IMR-90 (cell line): ENCODE measurements at regions not wholly inside any gene's neighbourhood (a gene's known extent, or its start where the extent isn't known, plus 50 kb on each side); places are given as distances from the start of the nearest gene placed in this dataset.

Experiments
- ATAC-seq: fragments of 200-7000 bp; cut with Tn5 transposase; 2 replicates; pipeline ENCODE4 v1.9.1; 2020; ENCODE audit warnings: low read depth, mild to moderate bottlenecking, moderate library complexity
- BruUV-seq: library from RNA; stranded (reverse); fragments of 400-500 nt; replicated peaks from 2 replicates; lab custom pipeline; 2021; lab: Mats Ljungman, UMichigan
- CTCF ChIA-PET: fragments of 300-600 bp; formaldehyde crosslinking; extraction: SDS; loops from one replicate; lab custom pipeline; 2021; ENCODE audit warnings: antibody characterized with exemption; lab: Yijun Ruan, JAX
- POLR2A ChIA-PET: fragments of 300-600 bp; sonication (Branson Sonifier 250); formaldehyde crosslinking; loops from one replicate; lab custom pipeline; 2022; ENCODE audit warnings: antibody characterized with exemption; ENCODE audit not compliant: unreplicated experiment; lab: Charles Lee
- DNase-seq: peaks from one replicate; pipeline ENCODE4 v3.0.0; 2013
- H2AFZ ChIP-seq: replicated peaks from 2 replicates; pipeline ENCODE3; 2013; ENCODE audit warnings: low read length, mild to moderate bottlenecking; ENCODE audit not compliant: poor library complexity
- H2AK5ac ChIP-seq: 2 replicates; pipeline ENCODE4 v1.6.1; 2013; ENCODE audit warnings: low read depth, low read length, inconsistent platforms
- H2AK9ac ChIP-seq: replicated peaks from 2 replicates; pipeline ENCODE3; 2013; ENCODE audit warnings: mild to moderate bottlenecking, low read depth, low read length, moderate library complexity; ENCODE audit not compliant: poor library complexity
- H2BK120ac ChIP-seq: 2 replicates; pipeline ENCODE4 v1.6.1; 2013; ENCODE audit warnings: low read depth, low read length, inconsistent platforms
- H2BK15ac ChIP-seq: 3 replicates; pipeline ENCODE4 v1.6.1; 2013; ENCODE audit warnings: low read depth, low read length, inconsistent platforms
- H2BK20ac ChIP-seq: 2 replicates; pipeline ENCODE4 v1.6.1; 2013; ENCODE audit warnings: low read depth, mild to moderate bottlenecking, inconsistent platforms, low read length, moderate library complexity
- H2BK5ac ChIP-seq: 2 replicates; pipeline ENCODE4 v1.6.1; 2013; ENCODE audit warnings: mild to moderate bottlenecking, low read depth, low read length, inconsistent platforms; ENCODE audit not compliant: poor library complexity, severe bottlenecking
- H3K14ac ChIP-seq: replicated peaks from 2 replicates; pipeline ENCODE4 v1.6.1; 2013; ENCODE audit warnings: low read depth, low read length, inconsistent platforms
- H3K18ac ChIP-seq: 2 replicates; pipeline ENCODE4 v1.6.1; 2013; ENCODE audit warnings: low read depth, low read length, control low read depth
- H3K23ac ChIP-seq: 2 replicates; pipeline ENCODE4 v1.6.1; 2013; ENCODE audit warnings: low read depth, low read length, inconsistent platforms
- H3K27ac ChIP-seq: 2 replicates; pipeline ENCODE4 v1.5.1; 2013; ENCODE audit warnings: mild to moderate bottlenecking, control low read depth, low read length; ENCODE audit not compliant: insufficient read depth
- H3K27me3 ChIP-seq: 2 replicates; pipeline ENCODE4 v1.6.1; 2013; ENCODE audit warnings: low read length; ENCODE audit not compliant: control insufficient read depth, insufficient read depth
- H3K36me3 ChIP-seq: 2 replicates; pipeline ENCODE4 v1.6.1; 2013; ENCODE audit warnings: low read length, mixed read lengths; ENCODE audit not compliant: control insufficient read depth, insufficient read depth
- H3K4ac ChIP-seq: 2 replicates; pipeline ENCODE4 v1.6.1; 2013; ENCODE audit warnings: low read depth, low read length, inconsistent platforms
- H3K4me1 ChIP-seq: 2 replicates; pipeline ENCODE4 v1.6.1; 2013; ENCODE audit warnings: low read length, mixed read lengths; ENCODE audit not compliant: control insufficient read depth, insufficient read depth
- H3K4me2 ChIP-seq: 2 replicates; pipeline ENCODE4 v1.6.1; 2013; ENCODE audit warnings: low read depth, mild to moderate bottlenecking, control low read depth, low read length, moderate library complexity
- H3K4me3 ChIP-seq: 2 replicates; pipeline ENCODE4 v1.5.1; 2013; ENCODE audit warnings: low read depth, mild to moderate bottlenecking, control low read depth, low read length, moderate library complexity; ENCODE audit not compliant: insufficient read depth
- H3K56ac ChIP-seq: 2 replicates; pipeline ENCODE4 v1.6.1; 2013; ENCODE audit warnings: low read length, inconsistent platforms; ENCODE audit not compliant: insufficient read depth; ENCODE audit errors: extremely low read depth
- H3K79me1 ChIP-seq, 2 experiments: 2 replicates each; pipeline ENCODE4 v1.6.1; 2013; ENCODE audit warnings: low read length in 2 of 2, inconsistent platforms in 1 of 2, low read depth in 1 of 2
- H3K9ac ChIP-seq: 2 replicates; pipeline ENCODE4 v1.6.1; 2013; ENCODE audit warnings: low read depth, low read length, control low read depth
- H3K9me1 ChIP-seq: 2 replicates; pipeline ENCODE4 v1.6.1; 2013; ENCODE audit warnings: low read length, inconsistent platforms; ENCODE audit not compliant: insufficient read depth
- H3K9me3 ChIP-seq: 2 replicates; pipeline ENCODE4 v1.6.1; 2013; ENCODE audit warnings: low read length; ENCODE audit not compliant: control insufficient read depth, insufficient read depth
- H4K20me1 ChIP-seq: 2 replicates; pipeline ENCODE4 v1.6.1; 2013; ENCODE audit warnings: low read length, inconsistent platforms; ENCODE audit not compliant: insufficient read depth
- H4K5ac ChIP-seq: 2 replicates; pipeline ENCODE4 v1.6.1; 2013; ENCODE audit warnings: mild to moderate bottlenecking, low read depth, low read length, control low read depth
- H4K8ac ChIP-seq, 2 experiments: 2 replicates each; pipeline ENCODE4 v1.6.1; 2013; ENCODE audit warnings: low read depth in 2 of 2, low read length in 2 of 2, control low read depth in 1 of 2, inconsistent platforms in 1 of 2
- H4K91ac ChIP-seq: 2 replicates; pipeline ENCODE4 v1.6.1; 2013; ENCODE audit warnings: low read depth, low read length, inconsistent platforms; ENCODE audit not compliant: insufficient read depth
- BHLHE40 ChIP-seq: fragments of 150-350 bp; IDR thresholded peaks from 2 replicates; pipeline ENCODE4 v1.6.1; 2016; ENCODE audit warnings: mild to moderate bottlenecking, low read depth, low read length
- CEBPB ChIP-seq: IDR thresholded peaks from 2 replicates; pipeline ENCODE4 v1.6.1; 2012; ENCODE audit warnings: low read depth, low read length, improper control_type of control experiment
- CHD1 ChIP-seq: IDR thresholded peaks from 2 replicates; pipeline ENCODE4 v1.6.1; 2012; ENCODE audit warnings: low read depth, low read length, improper control_type of control experiment
- FOS ChIP-seq: fragments of 150-350 bp; IDR thresholded peaks from 2 replicates; pipeline ENCODE4 v1.6.1; 2016; ENCODE audit warnings: low read depth, low read length
- MAFK ChIP-seq: IDR thresholded peaks from 2 replicates; pipeline ENCODE4 v1.6.1; 2012; ENCODE audit warnings: low read depth, low read length, improper control_type of control experiment
- MAZ ChIP-seq: IDR thresholded peaks from 2 replicates; pipeline ENCODE4 v1.6.1; 2012; ENCODE audit warnings: low read depth, mild to moderate bottlenecking, low read length, improper control_type of control experiment, moderate library complexity, borderline replicate concordance
- MXI1 ChIP-seq: IDR thresholded peaks from 2 replicates; pipeline ENCODE4 v1.6.1; 2012; ENCODE audit warnings: low read depth, mild to moderate bottlenecking, low read length, moderate library complexity, borderline replicate concordance
- POLR2A ChIP-seq: IDR thresholded peaks from 2 replicates; pipeline ENCODE4 v1.6.1; 2012; ENCODE audit warnings: mild to moderate bottlenecking, low read depth, low read length
- RAD21 ChIP-seq: IDR thresholded peaks from 2 replicates; pipeline ENCODE4 v1.6.1; 2012; ENCODE audit warnings: low read length, improper control_type of control experiment
- RFX5 ChIP-seq: IDR thresholded peaks from 2 replicates; pipeline ENCODE4 v1.8.0; 2012; ENCODE audit warnings: low read depth, mild to moderate bottlenecking, low read length, moderate library complexity
- SMC3 ChIP-seq: fragments of 150-350 bp; IDR thresholded peaks from 2 replicates; pipeline ENCODE4 v1.6.1; 2016; ENCODE audit warnings: low read depth, mild to moderate bottlenecking, antibody characterized with exemption, low read length, moderate library complexity
- dilution Hi-C: fragments of 300-500 bp; cut with HindIII; formaldehyde crosslinking; loops from one replicate; pipeline ENCODE4 v1.14.3; 2018; ENCODE audit warnings: low sequenced_read_pairs; ENCODE audit not compliant: unreplicated experiment
- in situ Hi-C: fragments of 300-500 bp; cut with MboI; formaldehyde crosslinking; loops from 3 replicates; pipeline ENCODE4 v1.14.3; 2019; ENCODE audit warnings: low sequenced_read_pairs, inconsistent platforms, mixed read lengths
- intact Hi-C: fragments of 100-400 bp; cut with micrococcal nuclease; formaldehyde crosslinking; loops from 2 replicates; pipeline ENCODE4 v1.10.0; 2022
- TF ChIP-seq, protein P1 (sequence below): fragments of 150-350 bp; IDR thresholded peaks from 2 replicates; pipeline ENCODE4 v1.6.1; 2016; ENCODE audit warnings: low read depth, mild to moderate bottlenecking, low read length, moderate library complexity, borderline replicate concordance
- TF ChIP-seq, protein P2 (sequence below): conservative IDR thresholded peaks from 2 replicates; pipeline ENCODE4 v1.5.1; 2012; ENCODE audit warnings: mild to moderate bottlenecking, low read depth, low read length, improper control_type of control experiment

DNA sequence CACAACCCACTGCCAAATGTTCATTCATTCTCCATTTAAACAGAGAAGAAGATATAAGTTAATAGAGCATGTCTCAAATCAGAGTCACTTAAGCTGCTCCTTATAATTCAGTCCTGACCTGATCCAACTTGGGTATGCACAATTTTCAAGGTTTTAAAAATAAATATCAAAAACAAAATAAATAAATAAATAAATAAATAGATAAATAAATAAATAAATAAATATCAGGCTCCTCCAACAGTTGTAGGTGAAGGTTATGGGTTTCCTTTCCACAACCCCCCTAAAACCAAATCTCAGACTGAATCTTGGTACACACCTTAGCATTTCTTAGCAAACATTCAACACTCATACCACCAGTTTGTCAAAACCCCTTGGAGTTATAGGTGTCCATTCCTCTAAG, 204.4 kb downstream of the PARM1 start:
- ATAC-seq (no peak), DNase-seq (no peak)
- Histone ChIP-seq H3K4me1 (no peaks in the 10 kb centered on the region), H3K4me3 (no peak overlapping the region), H2AFZ (no peak overlapping the region), H3K79me1 (no peaks in the 10 kb centered on the region), H2AK9ac (no peak overlapping the region), H4K5ac (no peak overlapping the region), H3K9me3 (no peaks in the 10 kb centered on the region), H3K18ac (no peak overlapping the region), H4K20me1 (no peaks in the 10 kb centered on the region), H3K4ac (no peak overlapping the region), H3K9me1 (no peaks in the 10 kb centered on the region), H3K27ac (no peak overlapping the region), H3K4me2 (no peak overlapping the region), H3K56ac (no peak overlapping the region), H2BK5ac (no peak overlapping the region), H2BK15ac (no peak overlapping the region), H3K9ac (no peak overlapping the region), H4K91ac (no peak overlapping the region), H4K8ac (no peak overlapping the region), H2AK5ac (no peak overlapping the region), H3K27me3 (no peaks in the 10 kb centered on the region), H3K23ac (no peak overlapping the region), H3K36me3 (no peaks in the 10 kb centered on the region), H3K14ac (no peak overlapping the region), H2BK120ac (no peak overlapping the region), H2BK20ac (no peak overlapping the region)
- CTCF ChIA-PET: no interaction called here
- dilution Hi-C loops: no loop called here
- intact Hi-C loops: no loop called here
- no TSS peak for BruUV-seq
- no peak for TF ChIP-seq MAZ
- no peak for TF ChIP-seq CEBPB
- TF ChIP-seq POLR2A: no peak
- no peak for TF ChIP-seq SMC3
- no peak for TF ChIP-seq MAFK
- TF ChIP-seq, protein P1, sequence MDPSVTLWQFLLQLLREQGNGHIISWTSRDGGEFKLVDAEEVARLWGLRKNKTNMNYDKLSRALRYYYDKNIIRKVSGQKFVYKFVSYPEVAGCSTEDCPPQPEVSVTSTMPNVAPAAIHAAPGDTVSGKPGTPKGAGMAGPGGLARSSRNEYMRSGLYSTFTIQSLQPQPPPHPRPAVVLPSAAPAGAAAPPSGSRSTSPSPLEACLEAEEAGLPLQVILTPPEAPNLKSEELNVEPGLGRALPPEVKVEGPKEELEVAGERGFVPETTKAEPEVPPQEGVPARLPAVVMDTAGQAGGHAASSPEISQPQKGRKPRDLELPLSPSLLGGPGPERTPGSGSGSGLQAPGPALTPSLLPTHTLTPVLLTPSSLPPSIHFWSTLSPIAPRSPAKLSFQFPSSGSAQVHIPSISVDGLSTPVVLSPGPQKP: no peak
- no peak for TF ChIP-seq RFX5
- TF ChIP-seq, protein P2, sequence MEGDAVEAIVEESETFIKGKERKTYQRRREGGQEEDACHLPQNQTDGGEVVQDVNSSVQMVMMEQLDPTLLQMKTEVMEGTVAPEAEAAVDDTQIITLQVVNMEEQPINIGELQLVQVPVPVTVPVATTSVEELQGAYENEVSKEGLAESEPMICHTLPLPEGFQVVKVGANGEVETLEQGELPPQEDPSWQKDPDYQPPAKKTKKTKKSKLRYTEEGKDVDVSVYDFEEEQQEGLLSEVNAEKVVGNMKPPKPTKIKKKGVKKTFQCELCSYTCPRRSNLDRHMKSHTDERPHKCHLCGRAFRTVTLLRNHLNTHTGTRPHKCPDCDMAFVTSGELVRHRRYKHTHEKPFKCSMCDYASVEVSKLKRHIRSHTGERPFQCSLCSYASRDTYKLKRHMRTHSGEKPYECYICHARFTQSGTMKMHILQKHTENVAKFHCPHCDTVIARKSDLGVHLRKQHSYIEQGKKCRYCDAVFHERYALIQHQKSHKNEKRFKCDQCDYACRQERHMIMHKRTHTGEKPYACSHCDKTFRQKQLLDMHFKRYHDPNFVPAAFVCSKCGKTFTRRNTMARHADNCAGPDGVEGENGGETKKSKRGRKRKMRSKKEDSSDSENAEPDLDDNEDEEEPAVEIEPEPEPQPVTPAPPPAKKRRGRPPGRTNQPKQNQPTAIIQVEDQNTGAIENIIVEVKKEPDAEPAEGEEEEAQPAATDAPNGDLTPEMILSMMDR: no peak
- TF ChIP-seq FOS: no peak
- TF ChIP-seq CHD1: no peak
- no peak for TF ChIP-seq MXI1
- no peak for TF ChIP-seq RAD21
- TF ChIP-seq BHLHE40: no peak
- in situ Hi-C loops: no loop called here
- POLR2A ChIA-PET: no interaction called here
